Brain pericyte (primary cell): ENCODE measurements at regions not wholly inside any gene's neighbourhood (a gene's known extent, or its start where the extent isn't known, plus 50 kb on each side); places are given as distances from the start of the nearest gene placed in this dataset.

Experiments
- DNase-seq: peaks from one replicate; pipeline ENCODE4 v3.0.0-alpha.2; 2012; ENCODE audit warnings: low read depth, low spot score

DNA sequence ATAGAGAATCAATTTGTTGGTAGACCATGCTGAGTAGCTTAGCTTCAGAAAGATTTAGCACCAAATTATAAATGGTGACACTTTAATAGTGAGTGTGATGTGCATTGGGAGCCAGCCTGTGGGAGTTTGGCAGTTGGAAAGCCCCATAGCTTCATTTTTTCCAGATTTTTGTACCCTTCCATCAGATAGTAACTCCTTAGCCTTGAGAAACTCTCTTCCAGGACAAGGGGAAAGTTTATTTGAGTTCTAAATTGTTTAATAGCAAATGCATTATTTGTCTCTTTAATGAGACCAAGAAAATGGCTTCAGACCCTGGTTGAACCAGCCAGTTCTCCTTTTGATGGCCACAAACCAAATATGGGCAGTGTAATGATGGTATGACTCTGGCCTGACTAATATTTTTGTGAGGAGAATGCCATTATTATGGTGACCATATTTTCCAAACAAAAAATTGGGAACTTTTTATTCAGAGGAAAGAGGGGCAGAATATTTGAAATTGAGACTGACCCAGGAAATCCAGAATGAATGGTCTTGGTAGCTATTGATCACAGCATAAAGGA lies 49.8 kb downstream of the PLCE1 start:
- DNase-seq, result no peak

DNA sequence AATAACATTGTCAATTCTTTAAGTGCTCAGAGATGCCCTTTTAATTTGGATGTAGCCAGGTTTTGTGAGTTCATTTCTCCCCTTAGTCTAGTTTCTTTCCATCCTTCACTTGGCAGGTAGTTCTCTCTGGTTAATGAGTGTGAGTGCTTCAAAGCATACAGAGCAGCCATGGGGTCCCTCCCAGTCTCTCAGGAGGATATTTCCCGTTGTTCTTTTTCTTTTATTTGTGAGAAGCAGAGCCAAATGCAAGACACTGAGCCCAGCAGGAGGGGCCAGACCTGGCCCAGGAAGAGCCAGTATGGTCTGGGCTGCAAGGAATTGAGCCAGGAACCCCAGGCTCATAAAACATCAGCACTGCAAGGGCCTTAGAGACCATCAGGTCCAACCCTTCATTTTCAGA lies 52.4 kb downstream of the PLCE1 start:
- no peak for DNase-seq

DNA sequence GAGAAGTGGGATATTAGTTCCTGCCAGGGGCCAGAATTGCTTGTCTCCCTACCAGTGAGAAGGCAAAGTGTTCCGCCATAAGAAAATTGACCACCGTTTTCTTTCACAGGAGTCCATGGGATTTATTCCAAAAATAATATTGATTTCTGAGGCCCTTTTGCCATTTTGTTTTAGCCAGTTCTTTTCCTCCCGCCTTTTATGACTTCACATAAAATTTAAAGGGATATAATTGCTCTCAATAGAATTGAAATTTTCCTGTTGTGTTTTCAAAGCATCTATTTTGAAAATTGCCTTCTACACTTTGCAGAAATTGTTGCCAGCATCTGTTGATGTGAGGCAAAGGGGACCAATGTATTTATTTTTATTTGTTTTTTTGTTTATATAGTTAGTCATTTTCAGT lies 53.6 kb downstream of the PLCE1 start:
- no peak for DNase-seq

DNA sequence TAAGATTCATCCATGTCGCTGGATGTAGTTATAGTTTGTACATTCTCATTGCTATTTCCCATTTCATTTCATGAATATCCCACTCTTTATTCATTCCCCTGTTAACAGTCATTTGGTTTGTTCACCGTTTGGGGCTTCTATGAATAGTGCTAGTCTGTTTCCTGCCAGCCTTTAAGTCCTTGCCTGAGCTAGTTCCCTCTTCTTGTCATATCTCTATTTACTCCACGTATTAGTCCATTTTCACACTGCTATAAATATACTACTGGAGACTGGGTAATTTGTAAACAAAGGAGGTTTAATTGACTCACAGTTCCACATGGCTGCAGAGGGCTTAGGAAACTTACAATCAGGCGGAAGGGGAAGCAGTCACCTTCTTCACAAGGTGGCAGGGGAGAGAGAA lies 56.2 kb downstream of the PLCE1 start:
- DNase-seq, result no peak

DNA sequence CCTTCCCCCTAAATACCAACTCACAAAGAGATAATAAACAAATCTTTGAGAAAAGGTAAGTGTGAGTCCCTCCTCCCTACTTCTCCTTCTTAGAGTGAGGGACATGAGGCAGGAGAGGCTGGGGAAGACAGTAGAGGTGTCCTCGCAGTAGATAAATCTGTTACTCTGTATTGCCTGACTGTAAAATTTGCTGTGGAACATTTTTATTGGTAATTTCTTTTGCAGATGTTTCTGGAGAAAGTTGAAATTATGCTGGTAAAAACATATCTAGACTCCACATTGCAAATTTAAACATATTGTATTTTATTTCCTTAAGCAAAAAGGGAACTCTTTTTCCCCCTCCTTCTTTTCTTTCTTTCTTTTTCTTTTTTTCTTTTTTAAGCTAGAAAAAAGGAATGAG lies 58.5 kb downstream of the PLCE1 start:
- no peak for DNase-seq

DNA sequence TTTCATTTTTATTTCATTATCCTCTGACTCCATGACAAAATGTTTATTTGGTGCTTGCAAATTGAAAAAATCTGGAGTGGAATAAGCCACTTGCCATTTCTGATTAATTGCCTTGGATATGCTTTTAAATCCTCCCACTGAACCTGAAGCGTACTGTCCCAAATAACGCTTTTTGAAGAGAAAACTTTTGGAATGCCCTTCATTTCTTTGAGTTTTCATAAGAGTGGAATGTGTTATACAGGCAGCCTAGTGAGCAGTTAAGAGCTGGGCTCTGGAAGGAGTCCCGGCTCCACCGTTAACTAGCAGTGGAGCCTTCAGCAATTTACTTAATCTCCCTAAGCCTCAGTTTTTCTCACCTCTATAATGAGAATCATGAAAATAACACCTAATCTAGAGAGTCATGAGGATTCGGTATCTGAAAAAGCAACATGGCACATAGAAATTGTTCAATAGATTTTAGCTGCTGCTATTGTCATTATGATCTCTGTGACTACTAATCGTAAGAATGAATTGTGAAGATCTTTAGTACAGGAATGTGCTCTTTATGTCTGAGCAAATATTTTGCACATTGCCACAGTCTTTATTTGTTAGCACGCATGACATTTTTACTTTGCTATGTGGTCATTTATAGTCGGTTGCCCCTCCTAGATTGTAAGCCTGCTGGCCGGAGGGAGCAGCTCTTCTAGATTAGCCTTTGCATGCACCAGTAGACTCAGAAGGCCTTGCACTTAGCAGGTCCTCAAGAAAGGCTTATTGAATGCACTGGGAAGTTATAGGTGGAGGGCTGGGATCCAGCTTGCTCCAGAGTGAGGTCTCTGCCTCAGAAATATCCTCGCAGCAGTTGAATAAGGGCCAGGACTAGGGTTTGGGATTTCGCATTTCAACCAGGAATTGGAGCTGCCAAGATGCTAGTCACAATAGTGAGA lies 59.4 kb downstream of the PLCE1 start:
- DNase-seq, result no peak

DNA sequence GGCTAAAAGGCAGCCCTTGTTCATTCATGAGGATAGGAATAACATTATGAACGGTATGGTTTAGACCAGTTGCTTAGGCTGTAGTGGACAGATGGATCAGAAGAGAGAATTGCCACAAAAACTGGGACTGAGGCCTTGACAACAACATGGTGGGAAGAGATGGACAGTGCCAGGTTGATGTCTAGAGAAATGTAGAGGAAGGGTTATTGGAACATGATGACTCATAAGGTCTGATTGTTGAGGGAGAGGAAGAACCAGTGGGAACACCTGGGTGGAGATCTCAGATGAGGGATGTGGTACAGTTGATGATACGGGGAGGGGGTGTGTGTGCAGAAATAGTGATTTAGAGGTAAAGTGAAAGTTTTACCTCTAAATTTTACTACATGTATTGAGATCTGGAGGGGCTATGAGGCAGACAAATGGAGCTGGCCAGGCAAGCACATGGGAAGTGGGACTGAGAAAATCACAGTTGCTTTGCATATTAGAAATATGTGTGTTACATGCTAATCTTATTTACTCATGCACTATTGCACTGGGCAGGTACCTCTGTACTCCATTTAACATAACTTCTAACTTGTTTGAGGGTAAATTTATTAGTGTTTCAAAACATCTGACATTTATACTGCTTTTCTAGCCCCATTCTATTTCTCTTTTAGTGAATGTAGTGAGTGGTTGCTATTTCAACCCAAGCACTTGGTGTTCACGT lies 65.6 kb downstream of the PLCE1 start:
- no peak for DNase-seq

DNA sequence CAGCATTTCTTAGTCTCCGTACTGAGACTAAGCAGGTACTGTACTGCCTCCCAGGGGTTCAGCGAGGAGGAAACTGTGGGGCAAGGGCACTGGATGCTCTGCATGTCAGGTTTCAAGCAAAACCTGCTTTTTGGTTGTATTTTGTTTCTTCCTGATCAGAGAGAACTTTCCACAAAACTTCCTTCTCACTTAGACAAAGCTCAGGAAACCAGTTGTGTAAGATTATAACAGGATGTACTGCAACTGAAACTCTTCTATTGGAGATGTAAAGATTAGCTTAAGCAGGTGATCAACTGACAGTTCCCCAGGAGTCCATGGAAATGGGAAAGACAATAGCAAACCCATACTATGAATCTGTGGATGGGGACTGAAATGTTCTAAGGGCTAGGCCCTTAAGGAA lies 67.3 kb downstream of the PLCE1 start:
- no peak for DNase-seq

DNA sequence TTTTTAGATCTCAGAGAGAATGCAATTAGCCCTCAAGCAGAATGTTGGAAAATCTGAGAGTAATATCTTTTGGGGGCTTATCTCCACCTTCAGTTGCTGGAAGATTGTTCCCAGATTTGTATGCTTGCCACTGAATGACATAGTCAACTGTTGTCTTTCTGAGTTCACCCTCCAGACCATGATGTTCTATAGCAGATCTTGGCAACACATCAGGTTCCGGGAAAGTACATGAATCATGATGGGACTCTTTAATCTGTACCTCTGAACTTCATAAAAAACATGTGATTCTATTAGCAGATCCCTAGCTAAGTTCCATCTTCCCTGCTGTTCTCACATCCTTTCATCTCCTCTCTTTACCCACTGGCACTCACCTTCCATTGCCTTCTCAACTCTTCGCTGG lies 68.9 kb downstream of the PLCE1 start:
- DNase-seq, result no peak

DNA sequence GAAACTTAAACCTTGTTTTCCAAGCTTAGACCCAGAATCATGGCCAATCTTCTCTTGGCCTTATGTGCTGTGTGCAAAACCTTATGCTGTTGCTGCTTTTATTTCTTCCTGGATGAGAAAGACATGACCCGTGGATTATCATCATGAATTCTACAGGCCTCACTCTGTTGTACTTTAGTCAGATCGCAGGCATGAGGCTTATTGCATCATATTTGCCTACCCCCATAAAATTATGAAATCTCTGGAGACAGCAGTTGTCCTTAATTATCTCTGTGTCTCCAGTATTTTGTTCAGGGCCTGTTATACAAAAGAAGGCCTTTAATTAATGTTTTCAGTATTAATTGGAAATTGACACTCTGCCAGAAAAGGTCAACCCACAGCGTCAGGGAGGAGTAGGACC lies 71.6 kb downstream of the PLCE1 start:
- no peak for DNase-seq

DNA sequence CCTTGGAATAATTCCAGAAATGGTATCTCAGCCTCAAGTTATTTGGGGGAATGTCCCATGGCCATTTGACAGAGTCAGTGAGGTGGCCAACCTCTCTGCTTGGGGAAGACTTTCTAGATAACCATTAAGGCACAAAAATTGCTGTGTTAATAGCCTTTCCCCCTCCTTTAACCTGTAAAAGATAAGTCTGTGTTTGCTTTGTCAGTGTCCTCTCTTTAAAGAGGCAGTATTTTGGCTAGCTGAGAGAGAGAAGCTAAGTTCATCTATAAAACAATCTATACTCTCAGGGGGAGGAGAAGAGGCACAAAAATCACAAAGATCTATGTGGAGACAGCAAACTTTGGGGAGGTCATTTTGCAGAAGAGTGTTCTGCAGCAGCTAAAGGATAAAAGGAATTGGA lies 72.1 kb downstream of the PLCE1 start:
- no peak for DNase-seq

DNA sequence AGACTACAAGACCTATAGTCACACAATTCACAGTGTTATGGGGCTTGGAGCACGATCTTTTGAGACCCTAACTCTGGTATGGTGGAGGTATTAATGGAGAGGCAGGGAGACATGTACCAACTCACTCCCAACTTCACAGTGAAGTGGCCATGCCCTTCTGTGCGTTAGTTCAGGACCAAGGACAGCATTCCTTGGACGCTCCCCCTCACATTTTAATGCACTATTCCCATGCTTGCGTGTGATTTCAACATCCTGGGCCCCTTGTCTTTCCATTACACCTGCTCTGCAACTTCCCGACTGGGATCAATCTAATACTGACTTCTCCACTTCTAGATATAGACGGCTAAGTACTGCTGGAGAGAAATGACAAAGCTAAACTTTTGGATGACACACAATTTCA lies 72.7 kb downstream of the PLCE1 start:
- DNase-seq, result no peak

DNA sequence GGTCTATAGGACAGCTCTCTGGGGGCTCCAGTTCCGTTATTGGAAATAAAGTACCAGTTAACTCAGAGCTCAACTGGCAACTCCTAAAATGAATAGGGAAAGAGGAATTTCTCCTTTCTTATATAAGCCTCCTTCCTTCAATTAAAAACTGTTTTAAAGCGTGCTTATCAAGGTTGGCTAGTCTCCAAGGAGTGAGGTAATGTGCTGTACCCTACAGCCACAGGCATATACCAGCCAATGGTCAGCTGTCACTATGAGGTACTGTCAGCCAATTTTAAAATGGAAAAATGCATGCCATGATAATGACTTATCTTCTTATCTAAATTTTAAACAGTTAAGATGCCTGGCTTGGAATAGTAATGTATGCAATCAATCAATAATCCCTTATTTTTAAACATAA lies 76.2 kb downstream of the PLCE1 start:
- DNase-seq, result no peak

DNA sequence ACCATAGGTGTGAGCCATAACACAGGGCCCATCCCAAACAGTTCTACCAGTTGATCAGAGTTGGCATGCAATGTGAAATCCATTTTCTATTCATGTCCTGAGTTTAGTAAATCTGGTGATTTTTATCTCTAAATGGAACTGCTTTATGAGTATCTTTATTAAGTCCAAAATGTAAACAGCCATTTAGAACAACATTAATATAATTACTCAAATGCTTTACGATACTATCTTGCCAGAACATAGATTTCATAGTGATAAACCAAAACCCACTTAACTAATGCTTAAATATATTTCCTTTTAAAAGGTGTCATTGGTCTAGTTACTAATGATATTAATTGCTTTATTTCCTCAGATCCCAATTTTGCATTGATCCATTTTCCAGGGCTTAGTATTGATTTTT lies 80.7 kb downstream of the PLCE1 start:
- DNase-seq, result no peak

DNA sequence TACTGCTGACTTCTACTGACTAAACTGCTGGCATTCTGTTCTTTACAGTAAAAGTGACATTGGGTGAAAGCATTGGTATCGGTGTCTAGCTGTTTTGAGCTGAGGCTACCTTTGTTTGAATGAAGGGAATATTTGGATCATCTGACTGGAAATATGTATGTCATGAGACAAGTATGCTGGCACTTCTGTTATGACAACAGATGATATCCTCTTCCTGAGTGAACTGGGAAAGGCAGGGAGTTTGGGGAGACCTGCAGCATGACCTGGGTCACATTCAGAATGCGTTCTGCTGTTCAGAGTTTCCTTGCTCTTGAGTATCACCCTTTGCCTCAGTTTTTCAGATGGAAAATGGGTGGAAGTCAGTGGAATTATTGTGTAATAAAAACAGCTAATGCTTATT lies 81.8 kb downstream of the PLCE1 start:
- DNase-seq, result no peak

DNA sequence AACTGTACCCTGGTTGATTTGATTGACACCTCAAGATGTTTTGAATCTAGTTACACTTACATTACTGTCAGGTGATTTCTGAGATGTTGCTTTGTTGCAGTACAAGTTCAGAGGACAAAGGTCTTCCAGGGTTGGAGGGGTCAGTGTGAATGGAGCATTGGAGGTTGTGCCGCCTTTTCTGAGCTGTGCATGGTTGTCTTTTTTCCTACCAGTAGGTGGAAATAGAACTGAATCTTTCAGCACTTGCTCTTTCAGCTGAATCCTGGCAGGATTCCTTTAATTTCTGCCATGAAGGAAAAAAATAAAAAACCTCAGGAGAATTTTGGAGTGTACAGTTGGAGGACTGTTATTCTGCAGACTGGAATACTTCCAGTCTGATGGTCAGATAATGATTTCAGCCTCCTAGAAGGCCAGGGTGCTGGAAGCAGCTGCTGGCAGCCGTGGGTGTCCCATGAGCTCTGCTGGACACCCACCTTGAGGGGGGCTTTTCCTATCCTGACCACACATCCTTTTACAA lies 82.7 kb downstream of the PLCE1 start:
- peak; percentile 33 for DNase-seq

DNA sequence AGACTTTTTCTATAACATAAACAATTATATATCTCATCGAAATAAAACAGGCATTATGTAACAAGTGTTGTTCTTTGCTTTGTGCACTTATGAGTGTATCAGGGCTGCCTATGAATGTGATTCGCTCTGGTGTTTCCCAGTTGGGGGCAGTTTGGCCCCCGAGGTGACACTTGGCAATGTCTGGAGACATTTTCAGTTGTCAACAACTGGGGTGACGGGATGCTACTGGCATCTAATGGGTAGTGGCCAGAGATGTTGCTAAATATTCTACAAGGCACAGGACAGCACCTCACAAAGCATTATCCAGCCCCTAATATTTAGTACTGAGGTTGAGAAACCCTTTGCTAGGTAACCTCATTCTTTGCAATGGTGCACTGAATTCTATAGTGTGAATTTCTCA lies 83.3 kb downstream of the PLCE1 start:
- DNase-seq, result no peak

DNA sequence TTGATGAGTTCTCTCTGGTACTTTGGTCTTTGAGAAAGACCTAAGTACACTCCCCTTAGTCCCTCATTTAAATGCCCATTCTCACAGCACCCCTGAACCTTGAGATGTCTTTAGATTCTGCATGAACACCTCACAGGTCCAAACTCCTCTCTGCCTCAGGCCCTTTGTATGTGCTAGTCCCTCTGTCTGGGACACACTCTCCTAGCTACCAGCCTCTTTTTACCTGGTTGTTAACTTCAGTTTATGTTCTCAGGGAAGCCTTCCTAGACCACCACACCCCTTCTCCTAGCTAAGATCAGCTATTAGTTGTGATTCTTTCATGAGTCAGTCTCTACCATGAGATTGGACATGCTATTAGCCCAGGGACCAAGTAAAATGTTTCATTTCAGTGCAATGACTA lies 86.4 kb downstream of the PLCE1 start:
- no peak for DNase-seq

DNA sequence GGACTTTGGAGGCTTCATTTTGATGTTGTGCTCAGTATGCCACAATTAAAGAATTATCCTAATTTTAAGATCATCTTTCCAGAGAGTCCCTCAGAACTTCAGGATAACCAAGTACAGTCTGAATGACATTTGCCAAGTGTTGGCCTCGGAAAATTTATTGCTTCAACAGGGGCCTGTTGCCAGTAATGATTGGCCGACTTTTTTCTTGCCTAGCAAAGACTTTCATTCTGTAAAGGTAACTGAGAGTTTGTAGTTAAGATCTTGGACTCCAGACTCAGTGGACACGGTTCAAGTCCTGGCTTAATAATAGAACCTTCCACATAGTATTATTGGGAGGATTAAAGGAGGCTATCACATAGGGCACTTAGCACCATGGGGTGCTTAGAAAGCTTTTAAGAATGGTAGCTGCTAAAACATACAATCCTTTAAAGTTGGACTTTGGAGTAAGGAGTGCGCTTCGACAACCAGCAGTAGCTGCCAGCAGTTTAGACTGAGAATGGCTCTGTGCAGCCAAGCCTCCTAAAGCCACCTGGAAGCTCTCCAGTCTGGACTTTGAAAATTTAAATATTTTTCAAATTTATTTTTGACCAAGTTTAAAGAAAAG lies 90.0 kb downstream of the PLCE1 start:
- no peak for DNase-seq

DNA sequence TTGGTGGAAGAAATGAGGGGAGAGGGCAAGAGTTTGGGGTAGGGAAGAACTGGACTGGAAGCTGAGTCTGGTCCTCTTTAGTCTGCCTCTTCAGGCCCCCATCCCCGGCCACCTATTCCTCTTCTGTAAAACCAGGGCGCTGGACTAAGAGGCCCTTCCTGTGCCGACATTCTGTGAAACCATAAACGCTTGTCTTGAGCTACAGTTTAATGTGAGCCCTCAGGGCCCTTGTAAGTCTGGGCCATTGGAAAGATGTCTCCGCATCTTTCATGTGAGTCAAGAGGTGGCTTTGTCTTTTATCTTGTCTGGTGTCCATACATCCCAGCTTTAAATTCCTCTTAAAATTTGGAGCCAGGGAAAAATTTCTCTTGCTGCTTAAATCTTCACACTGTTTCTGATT lies 90.6 kb downstream of the PLCE1 start:
- DNase-seq, result no peak

DNA sequence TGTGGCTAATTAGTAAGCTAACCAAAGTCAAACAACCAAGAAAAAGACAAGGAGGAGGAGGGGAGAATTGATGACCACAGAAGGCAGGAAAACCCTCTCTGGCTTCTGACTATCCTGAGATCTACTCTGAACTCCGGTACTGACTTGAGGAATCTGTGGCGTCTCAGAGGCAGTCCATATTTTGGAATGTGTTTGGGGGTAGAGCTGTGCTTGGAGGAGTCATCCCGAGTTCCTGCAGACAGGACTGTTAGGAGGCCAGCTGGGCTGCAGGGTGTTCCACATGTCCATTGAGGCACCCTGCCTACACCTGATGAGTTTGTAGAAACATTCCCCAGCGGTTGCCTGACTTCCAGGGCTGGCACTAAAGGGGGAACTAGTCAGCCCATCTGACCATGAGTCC lies 91.6 kb downstream of the PLCE1 start:
- DNase-seq, result no peak

DNA sequence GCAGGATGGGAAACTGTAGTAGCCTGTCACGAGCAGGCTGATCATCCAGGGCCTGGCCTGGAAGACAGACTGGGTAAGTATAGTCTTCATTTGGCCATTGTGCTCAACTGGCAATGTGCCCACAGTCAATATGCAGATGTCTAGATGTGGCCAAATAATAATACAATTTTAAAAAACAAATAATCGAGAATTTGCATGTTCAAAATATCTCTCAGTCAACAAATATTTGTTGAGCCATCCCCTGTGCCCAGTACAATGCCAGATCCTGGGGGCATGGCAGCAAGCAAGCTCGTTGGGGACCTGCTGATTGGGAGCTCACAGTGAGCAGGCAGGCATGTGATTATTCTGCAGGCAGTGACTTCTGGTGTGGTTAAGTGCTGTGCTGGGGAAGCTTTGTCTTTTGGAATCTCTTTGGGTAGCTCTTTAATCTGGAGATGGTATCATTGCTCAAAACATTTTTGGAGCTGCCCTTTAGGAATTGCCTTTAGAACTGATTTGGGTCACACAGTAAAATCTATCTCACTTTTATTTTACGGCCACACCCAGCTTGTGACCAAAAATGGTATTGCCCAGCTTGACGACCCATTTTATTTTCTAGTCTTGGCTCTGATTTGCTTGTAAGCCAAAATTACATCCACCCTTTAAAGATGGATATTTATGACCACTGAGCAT lies 92.2 kb downstream of the PLCE1 start:
- no peak for DNase-seq
